ENCODE measurements at regions not wholly inside any gene's neighbourhood (a gene's known extent, or its start where the extent isn't known, plus 50 kb on each side); places are given as distances from the start of the nearest gene placed in this dataset.

- TF ChIP-seq CTCF (IDR thresholded peaks at IDR 0.05; ENCODE audit: insufficient read depth, low read length) (no peak), REST (IDR thresholded peaks at IDR 0.05; ENCODE audit: insufficient replicate concordance, low read depth) (no peak), POLR2AphosphoS5 (IDR thresholded peaks at IDR 0.05; ENCODE audit: low read depth) (no peak), GABPA (IDR thresholded peaks at IDR 0.05; ENCODE audit: low read depth) (no peak)
These were observed 170.3 kb downstream of the COX18 start for GRCh38 chr4:72899214-72899613.
